ENCODE measurements at regions not wholly inside any gene's neighbourhood (a gene's known extent, or its start where the extent isn't known, plus 50 kb on each side); places are given as distances from the start of the nearest gene placed in this dataset.

DNA sequence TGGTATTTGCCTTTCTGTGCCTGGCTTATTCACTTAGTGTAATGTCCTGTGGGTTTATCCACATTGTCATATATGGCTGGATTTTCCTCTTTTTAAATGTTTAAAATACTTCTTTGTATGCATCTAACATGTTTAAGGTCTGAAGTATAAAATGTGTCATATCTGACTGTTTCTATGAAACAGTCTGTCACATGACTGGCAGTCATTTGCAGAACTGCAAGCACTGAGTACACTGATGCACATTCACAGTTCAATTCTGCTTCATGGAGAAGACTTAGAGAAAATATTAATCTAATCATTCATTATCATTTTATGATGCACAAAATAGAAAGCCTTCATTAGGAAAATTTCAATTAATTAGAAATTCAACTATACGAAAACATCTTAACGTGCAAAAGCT is 119.7 kb upstream of the PRSS58 start:
- Histone ChIP-seq H3K27ac (ENCODE audit: low read depth, low read length) (no peak overlapping the region), H3K27me3 (ENCODE audit: insufficient read depth, low read length) (no peaks in the 10 kb centered on the region), H3K9me3 (ENCODE audit: control insufficient read depth in 1 of 2, insufficient read depth in 1 of 2, low read depth in 1 of 2, low read length in 2 of 2) (no peaks in the 10 kb centered on the region), H3K36me3 (ENCODE audit: control insufficient read depth in 1 of 2, insufficient read depth in 2 of 2, low read length in 2 of 2) (no peaks in the 10 kb centered on the region), H3K4me1 (ENCODE audit: control insufficient read depth in 1 of 2, insufficient read depth in 2 of 2, low read length in 2 of 2) (peaks cover 0 to 14% of the 10 kb centered on the region in 2 experiments; a peak in 2 of 4 replicates), H2AFZ (ENCODE audit: low read depth, low read length, poor library complexity, severe bottlenecking) (no peak overlapping the region), H3K79me2 (ENCODE audit: insufficient read depth, low read length) (no peaks in the 10 kb centered on the region), H3K4me3 (replicated peaks in 1 of 2; ENCODE audit: low read depth in 1 of 2, low read length in 2 of 2) (no peak overlapping the region), H3K9ac (ENCODE audit: low read length) (no peak overlapping the region), H4K20me1 (ENCODE audit: insufficient read depth) (no peaks in the 10 kb centered on the region), H3K4me2 (ENCODE audit: low read length) (no peak overlapping the region), H3K9me2 (ENCODE audit: insufficient read depth) (no peaks in the 10 kb centered on the region)
- CTCF ChIA-PET, result no interaction called here
- no TSS peak for BruUV-seq (replicated peaks)
- no peak for DNase-seq (ENCODE audit: low read depth, low spot score)
- POLR2A ChIA-PET, result no interaction called here
- TF ChIP-seq, protein P1, sequence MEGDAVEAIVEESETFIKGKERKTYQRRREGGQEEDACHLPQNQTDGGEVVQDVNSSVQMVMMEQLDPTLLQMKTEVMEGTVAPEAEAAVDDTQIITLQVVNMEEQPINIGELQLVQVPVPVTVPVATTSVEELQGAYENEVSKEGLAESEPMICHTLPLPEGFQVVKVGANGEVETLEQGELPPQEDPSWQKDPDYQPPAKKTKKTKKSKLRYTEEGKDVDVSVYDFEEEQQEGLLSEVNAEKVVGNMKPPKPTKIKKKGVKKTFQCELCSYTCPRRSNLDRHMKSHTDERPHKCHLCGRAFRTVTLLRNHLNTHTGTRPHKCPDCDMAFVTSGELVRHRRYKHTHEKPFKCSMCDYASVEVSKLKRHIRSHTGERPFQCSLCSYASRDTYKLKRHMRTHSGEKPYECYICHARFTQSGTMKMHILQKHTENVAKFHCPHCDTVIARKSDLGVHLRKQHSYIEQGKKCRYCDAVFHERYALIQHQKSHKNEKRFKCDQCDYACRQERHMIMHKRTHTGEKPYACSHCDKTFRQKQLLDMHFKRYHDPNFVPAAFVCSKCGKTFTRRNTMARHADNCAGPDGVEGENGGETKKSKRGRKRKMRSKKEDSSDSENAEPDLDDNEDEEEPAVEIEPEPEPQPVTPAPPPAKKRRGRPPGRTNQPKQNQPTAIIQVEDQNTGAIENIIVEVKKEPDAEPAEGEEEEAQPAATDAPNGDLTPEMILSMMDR (IDR thresholded peaks at IDR 0.05 in 2 of 3, conservative IDR thresholded peaks at IDR 0.05 in 1 of 3; ENCODE audit: borderline replicate concordance in 1 of 3, insufficient read depth in 1 of 3, low read depth in 2 of 3, low read length in 2 of 3), result no peak
- TF ChIP-seq FOSL1 (IDR thresholded peaks at IDR 0.05; ENCODE audit: low read depth), result no peak
- TF ChIP-seq, protein P2, sequence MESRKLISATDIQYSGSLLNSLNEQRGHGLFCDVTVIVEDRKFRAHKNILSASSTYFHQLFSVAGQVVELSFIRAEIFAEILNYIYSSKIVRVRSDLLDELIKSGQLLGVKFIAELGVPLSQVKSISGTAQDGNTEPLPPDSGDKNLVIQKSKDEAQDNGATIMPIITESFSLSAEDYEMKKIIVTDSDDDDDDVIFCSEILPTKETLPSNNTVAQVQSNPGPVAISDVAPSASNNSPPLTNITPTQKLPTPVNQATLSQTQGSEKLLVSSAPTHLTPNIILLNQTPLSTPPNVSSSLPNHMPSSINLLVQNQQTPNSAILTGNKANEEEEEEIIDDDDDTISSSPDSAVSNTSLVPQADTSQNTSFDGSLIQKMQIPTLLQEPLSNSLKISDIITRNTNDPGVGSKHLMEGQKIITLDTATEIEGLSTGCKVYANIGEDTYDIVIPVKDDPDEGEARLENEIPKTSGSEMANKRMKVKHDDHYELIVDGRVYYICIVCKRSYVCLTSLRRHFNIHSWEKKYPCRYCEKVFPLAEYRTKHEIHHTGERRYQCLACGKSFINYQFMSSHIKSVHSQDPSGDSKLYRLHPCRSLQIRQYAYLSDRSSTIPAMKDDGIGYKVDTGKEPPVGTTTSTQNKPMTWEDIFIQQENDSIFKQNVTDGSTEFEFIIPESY (IDR thresholded peaks at IDR 0.05; ENCODE audit: extremely low read depth, insufficient replicate concordance, low read length), result no peak
- TF ChIP-seq CEBPB (IDR thresholded peaks at IDR 0.05; ENCODE audit: low read depth), result no peak
- no peak for TF ChIP-seq EZH2phosphoT487 (IDR thresholded peaks at IDR 0.05; ENCODE audit: borderline replicate concordance)
- no peak for TF ChIP-seq RAD21 (IDR thresholded peaks at IDR 0.05; ENCODE audit: low read depth)
- TF ChIP-seq, protein P3, sequence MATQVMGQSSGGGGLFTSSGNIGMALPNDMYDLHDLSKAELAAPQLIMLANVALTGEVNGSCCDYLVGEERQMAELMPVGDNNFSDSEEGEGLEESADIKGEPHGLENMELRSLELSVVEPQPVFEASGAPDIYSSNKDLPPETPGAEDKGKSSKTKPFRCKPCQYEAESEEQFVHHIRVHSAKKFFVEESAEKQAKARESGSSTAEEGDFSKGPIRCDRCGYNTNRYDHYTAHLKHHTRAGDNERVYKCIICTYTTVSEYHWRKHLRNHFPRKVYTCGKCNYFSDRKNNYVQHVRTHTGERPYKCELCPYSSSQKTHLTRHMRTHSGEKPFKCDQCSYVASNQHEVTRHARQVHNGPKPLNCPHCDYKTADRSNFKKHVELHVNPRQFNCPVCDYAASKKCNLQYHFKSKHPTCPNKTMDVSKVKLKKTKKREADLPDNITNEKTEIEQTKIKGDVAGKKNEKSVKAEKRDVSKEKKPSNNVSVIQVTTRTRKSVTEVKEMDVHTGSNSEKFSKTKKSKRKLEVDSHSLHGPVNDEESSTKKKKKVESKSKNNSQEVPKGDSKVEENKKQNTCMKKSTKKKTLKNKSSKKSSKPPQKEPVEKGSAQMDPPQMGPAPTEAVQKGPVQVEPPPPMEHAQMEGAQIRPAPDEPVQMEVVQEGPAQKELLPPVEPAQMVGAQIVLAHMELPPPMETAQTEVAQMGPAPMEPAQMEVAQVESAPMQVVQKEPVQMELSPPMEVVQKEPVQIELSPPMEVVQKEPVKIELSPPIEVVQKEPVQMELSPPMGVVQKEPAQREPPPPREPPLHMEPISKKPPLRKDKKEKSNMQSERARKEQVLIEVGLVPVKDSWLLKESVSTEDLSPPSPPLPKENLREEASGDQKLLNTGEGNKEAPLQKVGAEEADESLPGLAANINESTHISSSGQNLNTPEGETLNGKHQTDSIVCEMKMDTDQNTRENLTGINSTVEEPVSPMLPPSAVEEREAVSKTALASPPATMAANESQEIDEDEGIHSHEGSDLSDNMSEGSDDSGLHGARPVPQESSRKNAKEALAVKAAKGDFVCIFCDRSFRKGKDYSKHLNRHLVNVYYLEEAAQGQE (IDR thresholded peaks at IDR 0.05; ENCODE audit: low read depth), result no peak
- no peak for TF ChIP-seq POLR2A (IDR thresholded peaks at IDR 0.05; ENCODE audit: borderline replicate concordance, extremely low read depth, insufficient read depth, insufficient read length)
- TF ChIP-seq ELF1 (IDR thresholded peaks at IDR 0.05; ENCODE audit: borderline replicate concordance, low read depth), result no peak
- TF ChIP-seq SIN3A (IDR thresholded peaks at IDR 0.05; ENCODE audit: low read depth), result no peak
- no peak for TF ChIP-seq ZFX (IDR thresholded peaks at IDR 0.05)
- TF ChIP-seq, protein P4, sequence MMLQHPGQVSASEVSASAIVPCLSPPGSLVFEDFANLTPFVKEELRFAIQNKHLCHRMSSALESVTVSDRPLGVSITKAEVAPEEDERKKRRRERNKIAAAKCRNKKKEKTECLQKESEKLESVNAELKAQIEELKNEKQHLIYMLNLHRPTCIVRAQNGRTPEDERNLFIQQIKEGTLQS (IDR thresholded peaks at IDR 0.05), result no peak
- TF ChIP-seq ZNF274 (IDR thresholded peaks at IDR 0.05; ENCODE audit: low read depth, low read length), result no peak
- no peak for TF ChIP-seq EZH2 (IDR thresholded peaks at IDR 0.05)
- TF ChIP-seq POLR2AphosphoS5 (IDR thresholded peaks at IDR 0.05; ENCODE audit: low read depth, low read length), result no peak
- TF ChIP-seq CBX3 (IDR thresholded peaks at IDR 0.05; ENCODE audit: low read depth), result no peak
- TF ChIP-seq YY1 (IDR thresholded peaks at IDR 0.05; ENCODE audit: extremely low read depth, insufficient replicate concordance, low read depth, low read length), result no peak
- no peak for TF ChIP-seq SRF (IDR thresholded peaks at IDR 0.05; ENCODE audit: low read depth)
- no peak for TF ChIP-seq EGR1 (IDR thresholded peaks at IDR 0.05; ENCODE audit: low read depth)
- TF ChIP-seq TCF7L2 (IDR thresholded peaks at IDR 0.05; ENCODE audit: borderline replicate concordance, extremely low read depth, insufficient read depth, insufficient read length), result no peak
- no peak for ATAC-seq
- RAD21 ChIA-PET (ENCODE audit: low non-redundant PET in 1 of 2, low total read pairs in 2 of 2, uncharacterized antibody in 2 of 2, unreplicated experiment in 2 of 2), result no interaction called here
- intact Hi-C loops (cut with micrococcal nuclease), result no loop called here

Measured in HCT116 (cell line).